ENCODE measurements at regions not wholly inside any gene's neighbourhood (a gene's known extent, or its start where the extent isn't known, plus 50 kb on each side); places are given as distances from the start of the nearest gene placed in this dataset.
"Not testable (repeated sequence)": the region's sequence is repeated elsewhere in the genome, so short reads cannot be mapped to it uniquely, and the experiment has no call there.

DNA sequence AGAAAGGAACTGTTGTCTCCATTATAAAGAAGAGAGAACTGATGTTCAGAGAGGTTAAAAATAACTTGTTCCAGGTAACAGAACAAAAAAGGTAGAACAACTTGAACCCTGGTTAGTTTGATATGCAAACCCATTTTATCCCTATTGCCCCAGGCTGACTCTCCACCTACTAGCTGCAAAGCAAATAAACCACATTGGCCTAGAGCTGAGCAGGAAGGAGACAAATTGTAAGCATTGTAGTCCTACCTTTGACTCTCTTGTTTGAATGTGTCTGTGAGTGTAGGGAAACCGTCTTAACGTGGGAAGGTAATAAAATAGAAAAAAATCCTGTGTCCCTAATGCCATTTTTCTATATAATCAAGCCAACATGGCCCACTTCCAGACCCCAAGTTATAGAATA is 126.4 kb downstream of the CCER1 start:
- no peak for DNase-seq

DNA sequence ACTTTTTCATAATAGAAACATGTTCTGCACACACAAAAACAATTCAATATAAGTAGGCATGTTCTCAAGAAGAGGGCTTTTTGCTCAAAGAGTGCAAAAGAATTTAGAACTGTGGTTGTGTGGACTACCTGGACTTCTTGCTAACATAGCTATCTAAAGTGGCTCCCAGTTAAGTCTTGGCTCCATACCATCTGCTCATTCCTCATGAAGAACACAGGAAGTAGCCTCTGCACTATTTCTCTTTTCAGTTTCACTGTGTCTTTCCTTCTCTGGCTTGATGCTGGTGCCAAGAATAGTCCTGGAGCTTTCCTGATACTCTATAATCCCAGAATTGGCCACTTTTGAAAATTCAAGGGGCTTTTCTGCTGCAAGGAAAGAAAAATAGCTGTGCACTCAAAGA is 127.4 kb downstream of the CCER1 start:
- DNase-seq, result no peak

DNA sequence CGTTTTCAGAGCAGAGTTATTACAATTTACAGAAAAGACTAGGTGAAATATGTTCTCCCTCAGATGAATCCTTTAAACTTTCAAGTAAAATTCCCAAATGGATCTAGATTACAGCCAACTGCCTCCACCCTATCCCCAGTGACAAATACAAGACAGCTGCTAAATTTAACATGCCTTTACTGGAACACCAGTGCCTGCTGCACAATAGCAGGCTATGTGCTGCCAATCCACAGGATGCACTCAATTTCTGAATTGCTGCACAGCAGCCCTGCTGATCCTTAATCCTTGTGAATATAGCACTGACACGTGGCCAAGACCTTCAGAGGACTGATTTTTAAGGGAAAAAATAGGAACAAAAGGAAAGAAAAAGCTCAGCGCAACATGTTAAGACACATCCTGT is 128.9 kb downstream of the CCER1 start:
- no peak for DNase-seq

DNA sequence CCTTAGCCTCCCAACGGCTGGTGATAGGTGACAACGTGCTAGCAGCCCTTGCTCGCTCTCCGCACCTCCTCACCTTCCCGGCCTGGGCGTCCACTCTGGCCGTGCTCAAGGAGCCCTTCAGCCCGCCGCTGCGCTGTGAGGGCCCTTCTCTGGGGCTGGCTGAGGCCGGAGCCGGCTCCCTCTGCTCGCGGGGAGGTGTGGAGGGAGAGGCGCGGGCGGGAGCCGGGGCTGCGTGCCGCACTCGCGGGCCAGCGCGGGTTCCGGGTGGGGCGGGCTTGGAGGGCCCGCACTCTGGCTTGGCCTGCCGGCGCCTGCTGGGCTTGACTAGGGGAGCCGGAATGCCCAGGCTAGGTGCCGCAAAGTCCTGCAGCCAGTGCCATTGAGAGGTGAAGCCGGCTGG is 131.1 kb downstream of the CCER1 start:
- DNase-seq, result no peak

GRCh38 chr12:90819709-90820108 is 135.3 kb downstream of the CCER1 start:
- DNase-seq, result no peak

DNA sequence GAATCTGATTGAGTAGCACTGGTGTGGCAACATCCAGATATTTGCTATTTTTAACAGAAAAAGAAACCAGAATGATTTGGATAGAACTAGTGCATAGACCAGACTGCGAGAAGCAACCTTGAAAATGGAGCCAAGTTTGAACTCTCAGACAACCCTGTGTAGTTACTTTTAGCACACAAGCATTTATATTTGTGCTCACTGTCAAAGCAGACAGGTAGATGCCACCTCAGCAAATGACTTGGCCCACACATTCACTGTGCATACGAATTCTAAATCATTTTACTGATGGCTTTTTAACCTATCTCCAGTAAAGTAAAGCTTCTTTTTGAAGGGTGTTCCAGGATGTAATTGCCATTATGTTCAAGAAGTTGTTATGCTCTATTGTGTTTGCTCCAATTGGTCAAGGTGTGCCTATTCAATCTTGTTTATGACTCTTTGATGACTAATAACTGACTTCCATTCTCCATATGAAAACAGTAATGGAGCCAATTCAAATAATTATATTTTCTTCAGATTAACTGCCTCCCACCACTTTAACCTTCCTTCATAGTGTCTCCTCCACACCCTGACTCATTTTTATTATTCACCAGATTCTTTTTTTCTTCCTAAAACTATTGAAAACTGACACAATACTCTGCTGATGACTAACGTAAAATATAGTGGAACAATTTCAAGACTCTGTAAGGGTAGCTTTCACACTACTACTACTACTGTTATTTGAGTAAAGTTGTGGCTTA is 138.5 kb downstream of the CCER1 start:
- no peak for DNase-seq

GRCh38 chr12:90809940-90810339 is 145.0 kb downstream of the CCER1 start:
- no peak for DNase-seq

GRCh38 chr12:90808568-90808967 is 146.4 kb downstream of the CCER1 start:
- no peak for DNase-seq

DNA sequence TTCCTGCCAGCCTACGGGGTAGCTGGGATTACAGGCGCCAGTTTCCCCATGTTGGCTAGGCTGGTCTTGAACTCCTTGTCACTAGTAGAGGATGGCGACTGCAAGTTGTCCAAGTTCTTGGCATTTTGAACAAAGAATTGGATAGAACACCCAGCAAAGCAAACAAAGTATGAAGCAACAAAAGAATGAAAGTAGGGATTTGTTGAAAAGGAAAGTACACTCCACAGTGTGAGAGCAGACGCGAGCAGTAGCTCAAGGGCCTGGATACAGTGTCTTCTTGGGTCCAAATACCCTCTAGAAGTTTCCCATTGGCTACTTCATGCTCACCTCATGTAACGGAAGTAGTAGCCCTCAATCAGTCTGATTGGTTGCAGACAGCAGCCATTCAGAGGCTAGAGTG is 152.2 kb downstream of the CCER1 start:
- DNase-seq, result no peak

DNA sequence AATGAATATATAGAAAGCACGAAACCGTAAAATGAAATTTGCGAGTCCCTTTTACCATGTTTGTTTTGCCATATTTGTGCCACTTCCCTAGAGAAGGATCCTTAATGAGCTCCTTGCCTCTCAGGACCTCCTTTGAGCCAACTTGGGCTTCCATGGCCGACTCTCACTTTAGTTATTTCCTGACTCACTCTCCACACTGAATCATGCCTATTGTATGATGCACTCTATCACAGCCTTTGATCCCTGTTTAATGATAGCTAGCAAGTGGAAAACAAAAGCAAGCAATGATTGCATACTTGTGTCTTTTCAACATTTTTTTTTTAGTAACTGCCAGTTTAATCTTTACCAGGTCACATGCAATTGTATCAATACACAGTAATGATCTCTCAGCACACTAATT is 153.2 kb downstream of the CCER1 start:
- no peak for DNase-seq

GRCh38 chr12:90794212-90794611 is 160.8 kb downstream of the CCER1 start:
- no peak for DNase-seq

DNA sequence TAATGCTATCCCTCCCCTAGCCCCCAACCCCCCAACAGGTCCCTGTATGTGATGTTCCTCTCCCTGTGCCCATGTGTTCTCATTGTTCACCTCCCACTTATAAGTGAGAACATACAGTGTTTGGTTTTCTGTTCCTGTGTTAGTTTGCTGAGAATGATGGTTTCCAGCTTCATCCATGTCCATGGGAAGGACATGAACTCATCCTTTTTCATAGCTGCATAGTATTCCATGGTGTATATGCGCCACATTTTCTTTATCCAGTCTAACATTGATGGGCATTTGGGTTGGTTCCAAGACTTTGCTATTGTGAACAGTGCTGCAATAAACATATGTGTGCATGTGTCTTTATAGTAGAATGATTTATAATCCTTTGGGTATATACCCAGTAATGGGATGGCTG is 162.3 kb downstream of the CCER1 start:
- DNase-seq, result not testable (repeated sequence)

DNA sequence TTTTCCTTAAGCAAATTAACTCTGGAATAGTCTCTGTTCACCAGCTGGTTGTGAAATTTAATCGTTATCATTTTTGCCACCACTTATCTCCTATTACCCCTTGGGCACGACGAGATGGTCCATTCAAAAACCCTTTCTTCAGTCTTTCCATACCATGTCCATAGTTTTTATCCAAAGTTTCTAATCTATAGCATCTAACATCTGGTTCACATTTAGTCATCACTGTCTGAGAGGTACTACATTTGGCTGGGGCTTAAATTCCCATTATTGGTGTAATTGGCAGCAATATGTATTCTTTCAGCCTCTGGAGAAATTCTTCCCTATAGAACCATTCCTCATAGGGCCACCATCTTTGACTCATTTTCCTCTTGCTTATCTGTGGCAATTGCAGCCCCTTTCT is 163.5 kb downstream of the CCER1 start:
- no peak for DNase-seq

- DNase-seq, result no peak
Observed at GRCh38 chr12:90790747-90791146, 164.2 kb downstream of the CCER1 start.

- no peak for DNase-seq
Observed at GRCh38 chr12:90773491-90773890, 181.5 kb downstream of the CCER1 start.

GRCh38 chr12:90770861-90771260 is 184.1 kb downstream of the CCER1 start:
- no peak for DNase-seq

DNA sequence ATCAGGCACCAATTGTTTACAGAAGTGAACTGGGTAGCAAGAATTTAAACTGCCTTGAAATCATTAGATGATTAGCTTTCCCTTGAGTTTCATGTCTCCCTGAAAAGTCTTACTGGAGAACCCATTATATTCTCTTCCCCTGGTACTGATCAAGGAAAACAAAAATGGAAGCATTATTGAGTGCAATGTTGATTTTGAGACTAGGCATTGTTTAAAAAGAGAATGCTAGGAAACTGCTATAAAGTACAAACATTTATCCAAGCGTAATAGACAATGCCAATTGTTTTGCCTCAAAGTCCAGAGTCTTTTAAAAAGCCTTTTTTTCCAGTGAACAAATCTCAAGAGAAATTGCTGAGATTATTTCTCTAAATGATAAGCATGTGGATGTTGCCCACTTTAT is 197.0 kb downstream of the CCER1 start:
- no peak for DNase-seq

- DNase-seq, result peak; percentile 8
Observed at GRCh38 chr12:90745211-90745610, 209.8 kb downstream of the CCER1 start.

GRCh38 chr12:90741611-90742010 is 213.4 kb downstream of the CCER1 start:
- DNase-seq, result no peak

GRCh38 chr12:90729736-90730135 is 225.2 kb downstream of the CCER1 start:
- DNase-seq, result no peak

DNA sequence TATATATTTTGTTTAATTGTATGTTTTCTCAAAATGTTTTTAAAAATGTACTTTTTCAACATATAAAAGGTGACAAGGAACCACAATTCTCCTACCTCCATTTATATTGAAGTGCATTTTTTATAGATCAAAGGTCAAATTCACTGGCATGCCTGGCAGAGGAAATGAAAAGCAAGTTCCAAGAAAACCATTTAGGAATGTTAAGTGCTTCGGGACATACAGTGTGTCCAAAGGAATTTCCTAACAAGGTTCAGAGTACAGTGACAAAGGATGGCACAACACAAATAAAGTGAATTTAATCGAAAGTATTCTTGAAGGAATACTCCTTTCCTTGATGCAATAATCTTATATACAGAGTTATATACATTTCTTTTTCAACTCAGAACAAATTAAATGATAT is 242.3 kb downstream of the CCER1 start:
- no peak for DNase-seq

DNA sequence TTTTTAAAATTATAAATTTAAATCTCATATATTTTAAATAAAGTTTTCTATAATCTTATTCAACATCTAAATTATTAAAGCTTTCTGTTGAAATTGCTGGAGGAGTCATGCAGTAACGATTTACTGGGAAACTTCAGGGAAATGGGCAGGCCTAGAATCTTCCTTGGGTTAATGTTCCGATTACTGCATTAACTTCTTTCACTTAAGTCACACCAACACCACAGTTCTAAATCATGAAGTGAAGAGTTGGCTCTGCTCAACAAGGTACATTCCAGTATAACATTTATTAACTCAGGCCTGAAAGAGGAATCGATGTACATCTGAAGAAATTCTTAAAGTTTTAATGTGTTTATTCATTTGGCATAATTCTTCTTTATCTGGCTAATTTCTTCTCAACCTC is 244.3 kb downstream of the CCER1 start:
- DNase-seq, result no peak

DNA sequence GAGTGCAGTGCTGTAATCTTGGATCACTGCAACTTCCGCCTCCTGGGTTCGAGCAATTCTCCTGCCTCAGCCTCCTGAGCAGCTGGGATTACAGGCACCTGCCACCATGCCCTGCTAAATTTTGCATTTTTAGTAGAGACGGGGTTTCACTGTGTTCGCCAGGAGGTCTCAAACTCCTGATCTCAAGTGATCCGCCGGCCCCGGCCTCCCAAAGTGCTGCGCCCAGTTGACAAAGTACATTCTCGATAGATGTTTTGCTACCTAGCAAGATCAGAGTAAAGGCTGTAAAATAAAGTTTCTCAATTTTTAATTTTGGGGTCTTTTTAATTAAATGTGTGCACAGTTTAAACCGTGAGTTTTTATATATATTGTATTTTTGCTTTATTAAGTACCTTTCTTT is 248.9 kb downstream of the CCER1 start:
- DNase-seq, result no peak

- DNase-seq, result no peak
Observed at GRCh38 chr12:90695415-90695814, 259.6 kb downstream of the CCER1 start.

- DNase-seq, result no peak
Observed at GRCh38 chr12:90690120-90690519, 264.9 kb downstream of the CCER1 start.

Measured in right kidney (tissue), 1 donor.